ENCODE measurements at regions not wholly inside any gene's neighbourhood (a gene's known extent, or its start where the extent isn't known, plus 50 kb on each side); places are given as distances from the start of the nearest gene placed in this dataset.
A peak's percentile ranks its signal among the peaks of the same experiment; 100 is the strongest.

DNA sequence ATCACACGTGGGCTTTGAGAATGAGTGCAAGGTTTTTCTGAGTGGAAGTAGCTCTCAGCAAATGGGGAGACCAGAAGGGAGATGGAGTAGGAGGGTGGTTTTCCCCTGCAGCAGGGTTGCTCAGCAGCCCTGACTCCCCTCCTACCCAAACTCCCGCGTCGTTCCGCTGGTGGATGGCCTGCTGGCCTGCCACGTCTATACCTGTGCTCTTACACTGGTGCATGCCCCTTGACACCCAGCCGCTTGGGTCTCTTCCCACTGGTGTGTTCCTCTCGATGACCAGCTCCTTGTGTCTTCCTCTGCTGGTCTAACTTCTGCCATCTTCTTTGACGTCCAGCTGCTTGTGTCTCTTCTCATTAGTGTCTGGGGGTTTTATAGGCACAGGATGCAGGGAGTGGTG lies 1797.9 kb downstream of the NCAM2 start:
- Histone ChIP-seq H2BK5ac (ENCODE audit: low read depth, low read length) (no peak overlapping the region), H3K23ac (ENCODE audit: insufficient read length) (no peak overlapping the region), H2AK5ac (ENCODE audit: low read depth, low read length) (no peak overlapping the region), H2AFZ (ENCODE audit: low read length) (0 out of 2 replicates have a peak overlapping the region, but pooled peaks have one; percentile 44), H2BK20ac (ENCODE audit: low read length) (no peak overlapping the region), H3K9ac (replicated peaks in 1 of 4; ENCODE audit: extremely low read depth in 1 of 4, low read depth in 3 of 4, low read length in 3 of 4) (no peak overlapping the region), H3K79me1 (ENCODE audit: low read depth, low read length) (no peaks in the 10 kb centered on the region), H3K36me3 (ENCODE audit: control insufficient read depth in 2 of 4, insufficient read depth in 4 of 4, low read length in 3 of 4) (no peaks in the 10 kb centered on the region), H3K79me2 (ENCODE audit: control insufficient read depth in 1 of 2, insufficient read depth in 2 of 2, low read length in 2 of 2) (no peaks in the 10 kb centered on the region), H3K4me3 (ENCODE audit: extremely low read depth in 1 of 4, insufficient read depth in 2 of 4, low read depth in 3 of 4, low read length in 4 of 4) (no peak overlapping the region), H3K4me1 (replicated peaks in 1 of 4; ENCODE audit: control insufficient read depth in 3 of 4, insufficient read depth in 4 of 4, low read length in 3 of 4) (no peaks in the 10 kb centered on the region), H3K23me2 (ENCODE audit: low read depth, low read length) (no peaks in the 10 kb centered on the region), H3K18ac (ENCODE audit: extremely low read depth, low read length) (no peak overlapping the region), H2BK12ac (ENCODE audit: low read depth, low read length) (no peak overlapping the region), H3K4ac (replicated peaks; ENCODE audit: insufficient read length, low read depth, low read length) (no peak overlapping the region), H3K56ac (replicated peaks; ENCODE audit: insufficient read length, low read depth, low read length) (no peak overlapping the region), H4K8ac (ENCODE audit: extremely low read depth, insufficient read depth, low read length) (peak overlapping the region; percentile 79; the same call in 1 of the 2 replicates), H2BK120ac (replicated peaks; ENCODE audit: low read depth, low read length) (no peak overlapping the region), H3K4me2 (ENCODE audit: insufficient read depth in 1 of 2, low read depth in 2 of 2, low read length in 2 of 2) (no peak overlapping the region), H3K27me3 (replicated peaks in 1 of 4; ENCODE audit: control insufficient read depth in 3 of 4, extremely low read depth in 1 of 4, insufficient read depth in 3 of 4, low read length in 3 of 4) (no peaks in the 10 kb centered on the region), H4K91ac (replicated peaks; ENCODE audit: insufficient read length, low read length) (no peak overlapping the region), H4K20me1 (replicated peaks in 1 of 2; ENCODE audit: control insufficient read depth in 1 of 2, insufficient read depth in 2 of 2, low read length in 2 of 2) (no peaks in the 10 kb centered on the region), H3K9me3 (ENCODE audit: insufficient read depth in 2 of 2, low read depth in 1 of 2, low read length in 1 of 2) (no peaks in the 10 kb centered on the region), H3K14ac (ENCODE audit: insufficient read length) (no peak overlapping the region), H3K27ac (ENCODE audit: low read depth, low read length) (no peak overlapping the region), H2BK15ac (ENCODE audit: low read length) (no peak overlapping the region), H4K5ac (ENCODE audit: insufficient read length, low read depth, low read length) (no peak overlapping the region)
- ChIA-PET POLR2A (ENCODE audit: partially characterized antibody) (no interaction called here), CTCF (ENCODE audit: partially characterized antibody) (interaction anchor here (0.9 to 1.2 kb wide), 3 partner anchors 8 to 605 kb away, joined by 3 read pairs; no protein-coding TSS in a partner anchor)
- no peak for DNase-seq (ENCODE audit: low read depth in 1 of 2, low spot score in 2 of 2)
- 96% methylated on average over 9 of the region's 9 CpGs; no CpG with 5 or more reads in 1 of the 2 experiments for WGBS, 2 experiments (ENCODE audit: extremely low coverage in 1 of 2, insufficient coverage in 1 of 2, insufficient read length in 1 of 2, insufficient replicate concordance in 2 of 2, low coverage in 1 of 2, low lambda C conversion rate in 2 of 2, missing lambda C conversion rate in 1 of 2)
- FAIRE-seq = no peak
- TF ChIP-seq BRCA1 (IDR thresholded peaks at IDR 0.05; ENCODE audit: low read depth, low read length) (no peak), KDM4A (IDR thresholded peaks at IDR 0.05; ENCODE audit: low read depth, low read length, severe bottlenecking) (no peak), CBX5 (IDR thresholded peaks at IDR 0.05; ENCODE audit: low read depth, low read length) (no peak), RNF2 (IDR thresholded peaks at IDR 0.05; ENCODE audit: borderline replicate concordance, low read depth, low read length, missing control alignments, poor library complexity, severe bottlenecking) (no peak), SAP30 (IDR thresholded peaks at IDR 0.05; ENCODE audit: insufficient read depth, insufficient replicate concordance, low read length) (no peak), BACH1 (IDR thresholded peaks at IDR 0.05; ENCODE audit: low read length) (no peak), POLR2AphosphoS5 (IDR thresholded peaks at IDR 0.05; ENCODE audit: low read depth, low read length) (no peak), RFX5 (IDR thresholded peaks at IDR 0.05; ENCODE audit: borderline replicate concordance, low read depth, low read length) (no peak), ZNF274 (IDR thresholded peaks at IDR 0.05; ENCODE audit: borderline replicate concordance, extremely low read depth, low read length) (no peak), POU5F1 (IDR thresholded peaks at IDR 0.05; ENCODE audit: low read depth, low read length) (no peak), NANOG (IDR thresholded peaks at IDR 0.05; ENCODE audit: insufficient read depth, low read depth, low read length, poor library complexity, severe bottlenecking) (no peak)
- TF ChIP-seq, protein P1, sequence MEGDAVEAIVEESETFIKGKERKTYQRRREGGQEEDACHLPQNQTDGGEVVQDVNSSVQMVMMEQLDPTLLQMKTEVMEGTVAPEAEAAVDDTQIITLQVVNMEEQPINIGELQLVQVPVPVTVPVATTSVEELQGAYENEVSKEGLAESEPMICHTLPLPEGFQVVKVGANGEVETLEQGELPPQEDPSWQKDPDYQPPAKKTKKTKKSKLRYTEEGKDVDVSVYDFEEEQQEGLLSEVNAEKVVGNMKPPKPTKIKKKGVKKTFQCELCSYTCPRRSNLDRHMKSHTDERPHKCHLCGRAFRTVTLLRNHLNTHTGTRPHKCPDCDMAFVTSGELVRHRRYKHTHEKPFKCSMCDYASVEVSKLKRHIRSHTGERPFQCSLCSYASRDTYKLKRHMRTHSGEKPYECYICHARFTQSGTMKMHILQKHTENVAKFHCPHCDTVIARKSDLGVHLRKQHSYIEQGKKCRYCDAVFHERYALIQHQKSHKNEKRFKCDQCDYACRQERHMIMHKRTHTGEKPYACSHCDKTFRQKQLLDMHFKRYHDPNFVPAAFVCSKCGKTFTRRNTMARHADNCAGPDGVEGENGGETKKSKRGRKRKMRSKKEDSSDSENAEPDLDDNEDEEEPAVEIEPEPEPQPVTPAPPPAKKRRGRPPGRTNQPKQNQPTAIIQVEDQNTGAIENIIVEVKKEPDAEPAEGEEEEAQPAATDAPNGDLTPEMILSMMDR (IDR thresholded peaks at IDR 0.05; ENCODE audit: control extremely low read depth in 1 of 3, insufficient read depth in 1 of 3, low read depth in 1 of 3, low read length in 3 of 3) = no peak

Data from H1 (cell line).